Upper lobe of right lung (tissue), 1 donor: ENCODE measurements at regions not wholly inside any gene's neighbourhood (a gene's known extent, or its start where the extent isn't known, plus 50 kb on each side); places are given as distances from the start of the nearest gene placed in this dataset.

ENCODE experiments used
- ATAC-seq: fragments of 200-7000 bp; cut with Tn5 transposase; one replicate; pipeline ENCODE4 v1.9.1; 2020; ENCODE audit warnings: mild to moderate bottlenecking, moderate library complexity
- DNase-seq: peaks from one replicate; pipeline ENCODE4 v3.0.0-alpha.2; 2020
- H3K27ac ChIP-seq: fragments of 200-600 bp; one replicate; pipeline ENCODE4 v1.8.0; 2022
- H3K27me3 ChIP-seq: fragments of 200-600 bp; one replicate; pipeline ENCODE4 v1.8.0; 2022; ENCODE audit warnings: mild to moderate bottlenecking
- H3K36me3 ChIP-seq: fragments of 200-600 bp; one replicate; pipeline ENCODE4 v1.8.0; 2022
- H3K4me1 ChIP-seq: fragments of 200-600 bp; one replicate; pipeline ENCODE4 v1.8.0; 2022
- H3K4me3 ChIP-seq: fragments of 200-600 bp; one replicate; pipeline ENCODE4 v1.8.0; 2022; ENCODE audit warnings: mild to moderate bottlenecking
- H3K9me3 ChIP-seq: fragments of 200-600 bp; one replicate; pipeline ENCODE4 v1.8.0; 2022
- CTCF ChIP-seq: fragments of 200-600 bp; IDR thresholded peaks from one replicate; pipeline ENCODE4 v1.8.0; 2022; ENCODE audit warnings: antibody characterized with exemption
- intact Hi-C: fragments of 100-400 bp; cut with DNase I; formaldehyde crosslinking; loops from one replicate; pipeline ENCODE4 v1.11.0; 2022
- donor health status: DM: no; HTN: yes; CAD: no; lungs with severe emphysema.

- Histone ChIP-seq H3K9me3 (no peaks in the 10 kb centered on the region), H3K36me3 (no peaks in the 10 kb centered on the region), H3K27ac (no peak overlapping the region), H3K4me3 (no peak overlapping the region), H3K4me1 (no peaks in the 10 kb centered on the region), H3K27me3 (peaks cover 53% of the 10 kb centered on the region)
- intact Hi-C loops: loop anchor here (10.0 kb wide), 1 partner anchor 63 kb away; the partner anchor contains the start of gene NKX1-1
- no peak for ATAC-seq
- TF ChIP-seq CTCF: no peak
- DNase-seq: no peak
Measured at GRCh38 chr4:1467581-1468458, 61.6 kb upstream of the NKX1-1 start.

GRCh38 chr4:1466863-1467165 lies 60.6 kb upstream of the NKX1-1 start:
- ATAC-seq: no peak
- intact Hi-C loops: loop anchor here (10.0 kb wide), 1 partner anchor 62 kb away; the partner anchor contains the start of gene NKX1-1
- Histone ChIP-seq H3K27me3 (peaks cover 54% of the 10 kb centered on the region), H3K27ac (no peak overlapping the region), H3K9me3 (no peaks in the 10 kb centered on the region), H3K36me3 (no peaks in the 10 kb centered on the region), H3K4me3 (no peak overlapping the region), H3K4me1 (no peaks in the 10 kb centered on the region)
- no peak for TF ChIP-seq CTCF
- no peak for DNase-seq

- no peak overlapping the region for H3K4me3 ChIP-seq
- H3K36me3 ChIP-seq: no peaks in the 10 kb centered on the region
- no peak overlapping the region for H3K27ac ChIP-seq
- TF ChIP-seq CTCF: no peak
- H3K27me3 ChIP-seq: peaks cover 49% of the 10 kb centered on the region
- no peaks in the 10 kb centered on the region for H3K9me3 ChIP-seq
- no peaks in the 10 kb centered on the region for H3K4me1 ChIP-seq
- intact Hi-C loops: loop anchor here (10.0 kb wide), 1 partner anchor 61 kb away; the partner anchor contains the start of gene NKX1-1
- DNase-seq (peak; percentile 47), ATAC-seq (no peak)
Measured at GRCh38 chr4:1466034-1466862, 60.0 kb upstream of the NKX1-1 start.

- no peak for TF ChIP-seq CTCF
- Histone ChIP-seq H3K4me3 (no peak overlapping the region), H3K27ac (no peak overlapping the region), H3K4me1 (no peaks in the 10 kb centered on the region), H3K27me3 (peaks cover 40% of the 10 kb centered on the region), H3K36me3 (no peaks in the 10 kb centered on the region), H3K9me3 (no peaks in the 10 kb centered on the region)
- no peak for ATAC-seq
- DNase-seq: peak; percentile 57
- intact Hi-C loops: loop anchor here (10.0 kb wide), 1 partner anchor 61 kb away; the partner anchor contains the start of gene NKX1-1
Measured at GRCh38 chr4:1465173-1466033, 59.2 kb upstream of the NKX1-1 start.

- H3K27me3 ChIP-seq: peaks cover 39% of the 10 kb centered on the region
- peak; percentile 51 for DNase-seq
- intact Hi-C loops: loop anchor here (10.0 kb wide), 1 partner anchor 60 kb away; the partner anchor contains the start of gene NKX1-1
- no peak overlapping the region for H3K27ac ChIP-seq
- H3K9me3 ChIP-seq: no peaks in the 10 kb centered on the region
- no peaks in the 10 kb centered on the region for H3K4me1 ChIP-seq
- no peak overlapping the region for H3K4me3 ChIP-seq
- no peak for TF ChIP-seq CTCF
- no peak for ATAC-seq
- H3K36me3 ChIP-seq: no peaks in the 10 kb centered on the region
Measured at GRCh38 chr4:1464581-1465171, 58.4 kb upstream of the NKX1-1 start.
